ENCODE measurements at regions not wholly inside any gene's neighbourhood (a gene's known extent, or its start where the extent isn't known, plus 50 kb on each side); places are given as distances from the start of the nearest gene placed in this dataset.

- no peak for TF ChIP-seq CTCF (IDR thresholded peaks at IDR 0.05 in 8 of 11, conservative IDR thresholded peaks at IDR 0.05 in 3 of 11)
- no peak for TF ChIP-seq POLR2A (IDR thresholded peaks at IDR 0.05)
- peak in 1 of 3 donors; percentile 23 for TF ChIP-seq POLR2AphosphoS5 (IDR thresholded peaks at IDR 0.05)
Measured at GRCh38 chr1:38587766-38588165, 271.8 kb downstream of the RRAGC start.

Data from spleen (tissue), 7 donors.